AG04449 (cell line): ENCODE measurements at regions not wholly inside any gene's neighbourhood (a gene's known extent, or its start where the extent isn't known, plus 50 kb on each side); places are given as distances from the start of the nearest gene placed in this dataset.
"Not testable (repeated sequence)": the region's sequence is repeated elsewhere in the genome, so short reads cannot be mapped to it uniquely, and the experiment has no call there.

Experiments
- CTCF ChIA-PET: fragments of 350-600 bp; formaldehyde crosslinking; extraction: SDS; loops from one replicate; lab custom pipeline; 2021; ENCODE audit warnings: antibody characterized with exemption; lab: Yijun Ruan, JAX
- POLR2A ChIA-PET: fragments of 400-600, 350-600 bp; formaldehyde crosslinking; extraction: SDS; loops from one replicate; lab custom pipeline; 2020; ENCODE audit warnings: antibody characterized with exemption, inconsistent platforms; lab: Yijun Ruan, JAX
- DNase-seq: peaks from one replicate; pipeline ENCODE4 v3.0.0-alpha.2; 2010; ENCODE audit warnings: low read depth, low spot score
- H3K4me3 ChIP-seq: 2 replicates; pipeline ENCODE4 v1.5.1; 2011; ENCODE audit warnings: low read depth, mild to moderate bottlenecking, control low read depth, low read length
- TF ChIP-seq, protein P1 (sequence below): IDR thresholded peaks from one replicate; pipeline ENCODE4 v1.5.1; 2011; ENCODE audit warnings: mild to moderate bottlenecking, moderate library complexity, low read length, control low read depth, inconsistent platforms; ENCODE audit not compliant: insufficient read depth; ENCODE audit errors: missing control alignments

DNA sequence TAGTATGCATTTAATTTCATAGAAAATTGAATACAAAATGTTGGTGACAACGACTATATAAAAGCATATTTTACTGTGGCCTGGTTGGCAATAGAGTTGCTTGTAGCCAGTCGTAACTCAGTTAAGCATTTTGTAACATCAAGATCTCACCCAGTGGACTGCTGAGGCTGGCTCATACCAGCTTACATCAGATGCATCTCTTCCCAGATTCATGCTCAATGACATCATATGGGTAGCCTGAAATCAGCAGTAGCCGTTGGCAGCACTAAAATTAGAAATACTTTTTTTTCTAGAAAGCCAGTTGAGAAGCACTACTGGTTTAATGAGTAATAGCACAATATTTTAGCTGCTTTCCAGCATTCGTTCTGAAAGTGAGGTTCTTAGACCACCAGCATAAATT, 341.2 kb downstream of the TECRL start:
- ChIA-PET POLR2A (no interaction called here), CTCF (no interaction called here)
- DNase-seq: no peak
- no peak overlapping the region for H3K4me3 ChIP-seq
- TF ChIP-seq, protein P1, sequence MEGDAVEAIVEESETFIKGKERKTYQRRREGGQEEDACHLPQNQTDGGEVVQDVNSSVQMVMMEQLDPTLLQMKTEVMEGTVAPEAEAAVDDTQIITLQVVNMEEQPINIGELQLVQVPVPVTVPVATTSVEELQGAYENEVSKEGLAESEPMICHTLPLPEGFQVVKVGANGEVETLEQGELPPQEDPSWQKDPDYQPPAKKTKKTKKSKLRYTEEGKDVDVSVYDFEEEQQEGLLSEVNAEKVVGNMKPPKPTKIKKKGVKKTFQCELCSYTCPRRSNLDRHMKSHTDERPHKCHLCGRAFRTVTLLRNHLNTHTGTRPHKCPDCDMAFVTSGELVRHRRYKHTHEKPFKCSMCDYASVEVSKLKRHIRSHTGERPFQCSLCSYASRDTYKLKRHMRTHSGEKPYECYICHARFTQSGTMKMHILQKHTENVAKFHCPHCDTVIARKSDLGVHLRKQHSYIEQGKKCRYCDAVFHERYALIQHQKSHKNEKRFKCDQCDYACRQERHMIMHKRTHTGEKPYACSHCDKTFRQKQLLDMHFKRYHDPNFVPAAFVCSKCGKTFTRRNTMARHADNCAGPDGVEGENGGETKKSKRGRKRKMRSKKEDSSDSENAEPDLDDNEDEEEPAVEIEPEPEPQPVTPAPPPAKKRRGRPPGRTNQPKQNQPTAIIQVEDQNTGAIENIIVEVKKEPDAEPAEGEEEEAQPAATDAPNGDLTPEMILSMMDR: no peak

DNA sequence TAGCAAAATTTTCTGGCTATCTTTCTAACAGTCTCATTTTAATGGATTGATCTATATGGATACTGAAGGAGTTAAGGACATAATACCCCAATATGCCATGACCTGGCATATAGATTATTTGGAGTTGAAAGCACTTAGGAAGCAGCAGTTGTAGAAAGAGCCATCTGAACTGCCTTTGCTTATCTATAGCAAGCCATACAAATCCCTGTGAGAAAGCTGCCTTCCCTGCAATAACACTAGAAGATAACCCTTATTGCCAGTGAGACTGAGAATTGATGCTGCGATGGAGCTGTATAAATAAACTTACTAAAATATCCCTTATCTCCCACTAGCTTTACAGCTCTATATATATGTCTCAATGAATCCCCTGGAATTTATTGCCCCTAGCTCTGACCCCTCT, 346.3 kb downstream of the TECRL start:
- CTCF ChIA-PET: no interaction called here

DNA sequence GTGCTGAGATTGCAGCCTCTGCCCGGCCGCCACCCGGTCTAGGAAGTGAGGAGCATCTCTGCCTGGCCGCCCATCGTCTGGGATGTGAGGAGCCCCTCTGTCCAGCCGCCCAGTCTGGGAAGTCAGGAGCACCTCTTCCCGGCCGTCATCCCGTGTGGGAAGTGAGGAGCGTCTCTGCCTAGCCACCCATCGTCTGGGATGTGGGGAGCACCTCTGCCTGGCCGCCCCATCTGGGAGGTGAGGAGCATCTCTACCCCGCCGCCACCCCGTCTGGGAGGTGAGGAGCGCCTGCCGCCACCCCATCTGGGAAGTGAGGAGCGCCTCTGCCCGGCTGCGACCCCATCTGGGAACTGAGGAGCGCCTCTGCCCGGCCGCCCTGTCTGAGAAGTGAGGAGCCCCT, 372.2 kb downstream of the TECRL start:
- POLR2A ChIA-PET, DNase-seq, H3K4me3 ChIP-seq, CTCF ChIA-PET: not testable (repeated sequence)

More for the DNA sequence above, 346.3 kb downstream of the TECRL start:
- no peak overlapping the region for H3K4me3 ChIP-seq
- POLR2A ChIA-PET: no interaction called here
- TF ChIP-seq, protein P1: no peak
- DNase-seq: no peak

DNA sequence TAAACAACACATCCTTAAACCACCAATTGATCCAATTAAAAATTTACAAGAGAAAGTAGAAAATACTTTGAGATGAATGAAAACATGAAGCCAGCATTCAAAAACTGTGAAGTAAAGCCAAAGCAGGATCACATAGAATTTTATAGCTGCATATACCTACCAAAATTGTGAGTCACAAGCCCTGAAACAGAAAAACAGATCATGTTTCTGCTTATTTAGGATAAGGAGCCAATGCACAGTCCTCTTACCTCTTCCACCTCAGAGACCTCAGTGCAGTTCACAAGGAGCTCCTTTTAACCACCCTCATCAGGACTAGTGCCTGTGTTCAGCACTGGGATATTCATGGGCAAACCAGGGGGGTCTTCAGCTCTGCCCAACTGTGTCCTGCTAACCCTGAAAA, 386.7 kb downstream of the TECRL start:
- DNase-seq: no peak
- no peak overlapping the region for H3K4me3 ChIP-seq
- TF ChIP-seq, protein P1: no peak
- ChIA-PET CTCF (no interaction called here), POLR2A (no interaction called here)

DNA sequence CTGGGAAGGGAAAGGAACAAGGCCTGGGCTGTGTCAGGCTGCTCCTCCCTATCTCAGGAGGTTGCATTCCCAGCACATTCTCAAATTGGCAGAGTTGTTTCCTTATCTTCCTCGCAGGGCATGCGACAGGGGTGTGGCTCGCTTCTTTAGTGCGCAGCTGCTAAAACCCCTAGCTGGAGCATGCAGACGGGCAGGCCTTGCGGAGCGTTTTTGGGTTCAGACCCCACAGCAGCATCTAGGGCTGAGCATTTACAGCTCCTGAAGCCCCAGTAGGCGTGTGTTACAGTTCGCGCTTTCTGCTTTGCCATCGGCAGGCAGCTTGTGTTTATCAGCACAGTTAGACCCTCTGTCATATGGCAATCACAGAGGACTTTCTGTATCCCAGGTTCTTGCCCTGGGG, 392.4 kb downstream of the TECRL start:
- TF ChIP-seq, protein P1: no peak
- ChIA-PET CTCF (no interaction called here), POLR2A (no interaction called here)
- no peak overlapping the region for H3K4me3 ChIP-seq
- no peak for DNase-seq

DNA sequence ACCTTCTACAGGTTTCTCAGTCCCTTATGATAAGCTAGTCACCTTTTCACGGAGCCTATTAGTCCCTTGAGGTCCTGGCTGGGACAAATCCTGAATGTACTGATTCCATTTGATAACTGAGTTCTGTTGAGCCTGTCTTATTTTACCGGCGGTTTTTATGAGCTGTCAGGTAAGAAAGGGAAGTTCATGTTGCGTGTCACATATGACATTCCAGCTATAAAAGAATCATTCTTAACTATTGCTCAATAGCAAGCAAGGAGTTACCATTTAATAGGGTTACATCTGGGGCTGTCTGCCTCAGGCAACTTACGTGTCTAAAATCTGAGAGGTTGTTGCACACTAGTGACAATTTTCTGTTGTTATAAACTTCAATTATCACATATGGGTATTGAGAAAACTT, 394.6 kb downstream of the TECRL start:
- no peak for DNase-seq
- TF ChIP-seq, protein P1: no peak
- H3K4me3 ChIP-seq: no peak overlapping the region
- ChIA-PET CTCF (no interaction called here), POLR2A (no interaction called here)

DNA sequence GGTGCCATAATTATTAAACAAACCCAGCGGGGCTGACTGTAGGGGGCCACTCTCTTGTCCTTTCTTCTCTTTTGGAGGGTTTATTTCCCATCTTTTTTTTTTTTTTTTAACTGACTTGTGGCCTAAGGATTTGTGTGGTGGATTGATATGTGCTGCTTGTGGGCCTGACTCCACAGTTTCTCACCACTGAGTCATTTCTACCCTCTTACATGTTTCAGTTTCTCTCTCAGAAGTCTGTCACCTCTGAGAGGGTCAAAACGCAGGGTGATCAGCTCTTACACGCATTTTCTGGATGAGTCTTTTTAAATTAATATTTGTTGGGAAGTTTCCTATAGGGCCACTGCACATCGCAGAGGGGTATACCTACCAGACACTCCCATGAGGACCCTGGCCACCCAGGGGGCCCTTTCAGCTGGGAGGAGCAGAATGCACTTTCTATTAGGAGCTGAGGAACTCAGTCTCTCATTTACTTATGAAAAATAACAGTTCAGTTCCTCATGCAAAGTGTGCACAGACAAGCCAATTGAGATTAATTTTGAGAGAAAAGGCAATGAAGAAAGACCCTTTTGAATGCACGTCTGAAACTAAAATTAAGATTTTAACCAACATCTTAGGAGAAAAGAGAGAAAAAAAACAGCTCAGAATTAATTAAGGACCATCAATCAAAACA, 407.9 kb downstream of the TECRL start:
- CTCF ChIA-PET: no interaction called here
- POLR2A ChIA-PET: no interaction called here
- no peak for DNase-seq
- TF ChIP-seq, protein P1: no peak
- H3K4me3 ChIP-seq: no peak overlapping the region
